MM.1S (cell line): ENCODE measurements at regions not wholly inside any gene's neighbourhood (a gene's known extent, or its start where the extent isn't known, plus 50 kb on each side); places are given as distances from the start of the nearest gene placed in this dataset.

ENCODE experiments used
- DNase-seq: peaks from one replicate; pipeline ENCODE4 v3.0.0-alpha.2; 2015
- H2AFZ ChIP-seq: fragments of 300-600 bp; sonication (generic); 2 replicates; pipeline ENCODE4 v1.6.0; 2016; ENCODE audit warnings: antibody characterized with exemption, low read length
- H3F3A ChIP-seq: fragments of 300-600 bp; sonication (generic); 2 replicates; pipeline ENCODE4 v1.6.1; 2016; ENCODE audit warnings: mild to moderate bottlenecking, antibody characterized with exemption, low read length, moderate library complexity, mixed read lengths; ENCODE audit not compliant: insufficient read depth
- H3K27ac ChIP-seq: fragments of 300-600 bp; sonication (generic); 2 replicates; pipeline ENCODE4 v1.5.1; 2016; ENCODE audit warnings: mild to moderate bottlenecking, low read length
- H3K27me3 ChIP-seq: fragments of 300-600 bp; sonication (generic); replicated peaks from 2 replicates; pipeline ENCODE4 v1.6.0; 2016; ENCODE audit warnings: low read length; ENCODE audit not compliant: insufficient read depth
- H3K36me3 ChIP-seq: fragments of 300-600 bp; sonication (generic); replicated peaks from 2 replicates; pipeline ENCODE4 v1.6.1; 2016; ENCODE audit warnings: mild to moderate bottlenecking, low read length, mixed read lengths; ENCODE audit not compliant: insufficient read depth
- H3K4me1 ChIP-seq: fragments of 300-600 bp; sonication (generic); 2 replicates; pipeline ENCODE4 v1.6.1; 2016; ENCODE audit warnings: low read length, mixed read lengths
- H3K4me2 ChIP-seq: fragments of 300-600 bp; sonication (generic); 2 replicates; pipeline ENCODE4 v1.6.0; 2016; ENCODE audit warnings: low read depth, low read length
- H3K4me3 ChIP-seq: fragments of 300-600 bp; sonication (generic); 2 replicates; pipeline ENCODE4 v1.5.1; 2016; ENCODE audit warnings: low read length, mixed read lengths
- H3K79me2 ChIP-seq: fragments of 300-600 bp; sonication (generic); 2 replicates; pipeline ENCODE4 v1.6.1; 2016; ENCODE audit warnings: mixed run types, low read length, mixed read lengths
- H3K9ac ChIP-seq: fragments of 300-600 bp; sonication (generic); 2 replicates; pipeline ENCODE4 v1.6.1; 2016; ENCODE audit warnings: low read length, mixed read lengths
- H3K9me2 ChIP-seq: fragments of 300-600 bp; sonication (generic); replicated peaks from 2 replicates; pipeline ENCODE4 v1.6.1; 2016; ENCODE audit warnings: mild to moderate bottlenecking, low read length, mixed read lengths; ENCODE audit not compliant: insufficient read depth
- H3K9me3 ChIP-seq: fragments of 300-600 bp; sonication (generic); replicated peaks from 2 replicates; pipeline ENCODE4 v1.6.1; 2016; ENCODE audit warnings: mild to moderate bottlenecking, low read length, mixed read lengths; ENCODE audit not compliant: insufficient read depth
- H4K20me1 ChIP-seq: fragments of 300-600 bp; sonication (generic); 2 replicates; pipeline ENCODE4 v1.6.1; 2016; ENCODE audit warnings: mild to moderate bottlenecking, low read length, moderate library complexity, mixed read lengths; ENCODE audit not compliant: insufficient read depth
- EZH2 ChIP-seq: fragments of 300-600 bp; sonication (generic); optimal IDR thresholded peaks from 2 replicates; pipeline ENCODE3; 2017; ENCODE audit warnings: low read depth, mild to moderate bottlenecking, antibody characterized with exemption, low read length, mixed read lengths
- EZH2phosphoT487 ChIP-seq: fragments of 300-600 bp; sonication (generic); IDR thresholded peaks from 2 replicates; pipeline ENCODE4 v1.6.1; 2018; ENCODE audit warnings: antibody characterized with exemption, low read length
- TF ChIP-seq, protein P1 (sequence below): fragments of 300-600 bp; sonication (generic); IDR thresholded peaks from 2 replicates; pipeline ENCODE4 v1.5.1; 2016; ENCODE audit warnings: antibody characterized with exemption, low read length, mixed read lengths

DNA sequence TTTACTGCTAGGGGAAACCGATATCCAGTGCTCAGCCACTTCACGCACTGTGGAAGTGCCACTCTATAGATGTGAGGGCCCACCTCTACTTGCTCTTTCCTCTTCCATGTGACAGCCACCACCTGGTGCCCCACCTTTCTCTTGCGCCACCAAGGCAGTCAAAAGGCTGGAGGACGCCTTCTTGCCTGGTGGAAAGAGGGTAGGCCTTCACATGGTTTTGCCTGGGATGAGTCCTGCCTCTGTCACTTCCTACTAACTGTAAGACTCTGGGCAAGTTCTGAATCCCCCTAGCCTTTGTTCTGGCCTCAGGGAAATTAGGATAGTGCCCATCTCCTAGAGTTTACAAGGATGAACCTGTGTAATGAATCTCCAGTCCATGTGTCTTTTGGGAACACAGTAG lies 66.1 kb upstream of the ODC1 start:
- no peak overlapping the region for H2AFZ ChIP-seq
- no peaks in the 10 kb centered on the region for H3K9me2 ChIP-seq
- no peak overlapping the region for H3K9ac ChIP-seq
- no peaks in the 10 kb centered on the region for H3K4me1 ChIP-seq
- H3K9me3 ChIP-seq = no peaks in the 10 kb centered on the region
- no peaks in the 10 kb centered on the region for H3K27me3 ChIP-seq
- no peaks in the 10 kb centered on the region for H3K36me3 ChIP-seq
- H3K4me3 ChIP-seq = no peak overlapping the region
- no peaks in the 10 kb centered on the region for H4K20me1 ChIP-seq
- H3K4me2 ChIP-seq = no peak overlapping the region
- H3K79me2 ChIP-seq = no peaks in the 10 kb centered on the region
- H3K27ac ChIP-seq = no peak overlapping the region
- TF ChIP-seq EZH2 (no peak), EZH2phosphoT487 (no peak)
- TF ChIP-seq, protein P1, sequence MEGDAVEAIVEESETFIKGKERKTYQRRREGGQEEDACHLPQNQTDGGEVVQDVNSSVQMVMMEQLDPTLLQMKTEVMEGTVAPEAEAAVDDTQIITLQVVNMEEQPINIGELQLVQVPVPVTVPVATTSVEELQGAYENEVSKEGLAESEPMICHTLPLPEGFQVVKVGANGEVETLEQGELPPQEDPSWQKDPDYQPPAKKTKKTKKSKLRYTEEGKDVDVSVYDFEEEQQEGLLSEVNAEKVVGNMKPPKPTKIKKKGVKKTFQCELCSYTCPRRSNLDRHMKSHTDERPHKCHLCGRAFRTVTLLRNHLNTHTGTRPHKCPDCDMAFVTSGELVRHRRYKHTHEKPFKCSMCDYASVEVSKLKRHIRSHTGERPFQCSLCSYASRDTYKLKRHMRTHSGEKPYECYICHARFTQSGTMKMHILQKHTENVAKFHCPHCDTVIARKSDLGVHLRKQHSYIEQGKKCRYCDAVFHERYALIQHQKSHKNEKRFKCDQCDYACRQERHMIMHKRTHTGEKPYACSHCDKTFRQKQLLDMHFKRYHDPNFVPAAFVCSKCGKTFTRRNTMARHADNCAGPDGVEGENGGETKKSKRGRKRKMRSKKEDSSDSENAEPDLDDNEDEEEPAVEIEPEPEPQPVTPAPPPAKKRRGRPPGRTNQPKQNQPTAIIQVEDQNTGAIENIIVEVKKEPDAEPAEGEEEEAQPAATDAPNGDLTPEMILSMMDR = no peak
- DNase-seq = no peak
- no peaks in the 10 kb centered on the region for H3F3A ChIP-seq

DNA sequence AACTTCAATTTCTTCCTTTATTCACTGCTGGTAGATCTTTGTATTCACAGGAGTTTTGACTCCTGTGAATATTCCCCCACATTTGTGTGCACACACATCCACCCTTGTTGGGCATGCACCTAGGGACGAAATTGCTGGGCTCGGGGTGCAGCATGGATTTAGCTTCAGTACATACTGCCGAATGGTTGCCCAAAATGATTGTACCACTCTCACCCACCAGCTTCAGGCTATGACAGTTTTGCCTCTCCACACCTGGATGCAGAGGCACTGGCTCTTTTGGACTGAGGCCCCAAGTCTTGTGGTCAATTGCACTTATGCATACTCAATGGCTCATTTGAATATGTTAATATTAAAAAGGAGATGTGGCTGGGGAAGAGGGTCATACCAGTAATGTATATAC lies 65.1 kb upstream of the ODC1 start:
- Histone ChIP-seq H3K4me1 (no peaks in the 10 kb centered on the region), H3K79me2 (no peaks in the 10 kb centered on the region), H3K9me2 (no peaks in the 10 kb centered on the region), H3K9ac (no peak overlapping the region), H3K9me3 (no peaks in the 10 kb centered on the region), H3K27me3 (no peaks in the 10 kb centered on the region), H3K4me3 (no peak overlapping the region), H4K20me1 (no peaks in the 10 kb centered on the region), H3K4me2 (no peak overlapping the region), H3F3A (no peaks in the 10 kb centered on the region), H3K36me3 (no peaks in the 10 kb centered on the region), H3K27ac (no peak overlapping the region), H2AFZ (no peak overlapping the region)
- no peak for DNase-seq
- TF ChIP-seq, protein P1 = no peak
- no peak for TF ChIP-seq EZH2phosphoT487
- no peak for TF ChIP-seq EZH2

DNA sequence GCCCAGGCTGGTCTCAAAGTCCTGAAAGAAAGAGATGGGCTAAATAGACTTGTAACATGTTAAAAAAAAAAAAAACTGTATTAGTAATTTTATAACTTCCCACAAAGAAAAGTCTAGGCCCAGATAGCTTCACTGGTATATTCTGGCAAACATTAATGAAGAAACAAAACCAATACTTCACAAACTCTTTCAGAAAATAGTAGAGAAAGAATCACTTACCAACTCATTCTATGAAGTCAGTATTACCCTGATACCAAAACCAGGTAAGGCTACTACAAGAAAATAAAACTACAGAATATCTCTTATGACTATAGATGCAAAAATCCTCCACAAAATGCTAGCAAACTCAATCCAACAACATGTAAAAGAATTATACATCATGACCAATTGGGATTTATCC lies 59.9 kb upstream of the ODC1 start:
- Histone ChIP-seq H3K27me3 (no peaks in the 10 kb centered on the region), H3K79me2 (no peaks in the 10 kb centered on the region), H3K9ac (no peak overlapping the region), H4K20me1 (no peaks in the 10 kb centered on the region), H3K9me3 (no peaks in the 10 kb centered on the region), H3K36me3 (no peaks in the 10 kb centered on the region), H3K4me2 (no peak overlapping the region), H3K27ac (no peak overlapping the region), H3F3A (no peaks in the 10 kb centered on the region), H3K4me1 (no peaks in the 10 kb centered on the region), H3K9me2 (no peaks in the 10 kb centered on the region), H2AFZ (no peak overlapping the region), H3K4me3 (no peak overlapping the region)
- DNase-seq = no peak
- TF ChIP-seq, protein P1 = no peak
- TF ChIP-seq EZH2 = no peak
- no peak for TF ChIP-seq EZH2phosphoT487
